ENCODE measurements at regions not wholly inside any gene's neighbourhood (a gene's known extent, or its start where the extent isn't known, plus 50 kb on each side); places are given as distances from the start of the nearest gene placed in this dataset.

- no peak for TF ChIP-seq CTCF (IDR thresholded peaks at IDR 0.05)
- TF ChIP-seq POLR2A (IDR thresholded peaks at IDR 0.05), result no peak
Measured at GRCh38 chr9:108786901-108787689, 68.7 kb downstream of the ACTL7B start.
